Stomach (tissue), 4 donors: ENCODE measurements at regions not wholly inside any gene's neighbourhood (a gene's known extent, or its start where the extent isn't known, plus 50 kb on each side); places are given as distances from the start of the nearest gene placed in this dataset.

Experiments
- EP300 ChIP-seq: sonication (generic); formaldehyde crosslinking; IDR thresholded peaks from one replicate; pipeline ENCODE4 v1.6.1; 2017; ENCODE audit warnings: antibody characterized with exemption
- POLR2A ChIP-seq, 4 donors: fragments of 450-650 bp; IDR thresholded peaks; one replicate each; pipeline ENCODE4 v1.6.1; 2016; ENCODE audit warnings: antibody characterized with exemption in 4 of 4, control low read depth in 2 of 4, mild to moderate bottlenecking in 1 of 4, moderate library complexity in 1 of 4

GRCh38 chr11:16494918-16495691 is 138.8 kb upstream of the SOX6 start:
- no peak for TF ChIP-seq POLR2A (IDR thresholded peaks at IDR 0.05)
- TF ChIP-seq EP300, result no peak
